NT2/D1 (cell line): ENCODE measurements at regions not wholly inside any gene's neighbourhood (a gene's known extent, or its start where the extent isn't known, plus 50 kb on each side); places are given as distances from the start of the nearest gene placed in this dataset.

Source experiments
- SUZ12 ChIP-seq: IDR thresholded peaks from 2 replicates; pipeline ENCODE4 v1.6.1; 2011; ENCODE audit not compliant: insufficient read length, insufficient read depth; ENCODE audit errors: extremely low read depth
- ZNF274 ChIP-seq: IDR thresholded peaks from 2 replicates; pipeline ENCODE4 v1.6.1; 2011; ENCODE audit warnings: mild to moderate bottlenecking, low read depth, low read length

- TF ChIP-seq ZNF274 (no peak), SUZ12 (no peak)
Observed at GRCh38 chr1:96923753-96924152, 202.2 kb downstream of the PTBP2 start.
